ENCODE measurements at regions not wholly inside any gene's neighbourhood (a gene's known extent, or its start where the extent isn't known, plus 50 kb on each side); places are given as distances from the start of the nearest gene placed in this dataset.

GRCh38 chr5:33118761-33119415 lies 321.9 kb upstream of the TARS1 start:
- Histone ChIP-seq H3K4me1 (ENCODE audit: insufficient read depth, low read length) (no peaks in the 10 kb centered on the region), H3K27ac (ENCODE audit: low read depth in 1 of 2, low read length in 2 of 2) (no peak overlapping the region), H3K9me3 (ENCODE audit: control insufficient read depth in 1 of 2, insufficient read depth in 1 of 2, low read length in 2 of 2) (no peaks in the 10 kb centered on the region), H3K4me3 (ENCODE audit: low read length) (no peak overlapping the region), H3K36me3 (ENCODE audit: insufficient read depth, low read length) (no peaks in the 10 kb centered on the region), H3K27me3 (ENCODE audit: control insufficient read depth in 1 of 2, insufficient read depth in 2 of 2, low read length in 2 of 2) (no peaks in the 10 kb centered on the region)
- H3K27me3 Mint-ChIP-seq, result no peaks in the 10 kb centered on the region
- peaks cover 9% of the 10 kb centered on the region for H3K9me3 Mint-ChIP-seq
- no peak overlapping the region for H3K4me3 Mint-ChIP-seq
- ChIA-PET POLR2A (no interaction called here), CTCF (no interaction called here)
- no peak overlapping the region for H3K27ac Mint-ChIP-seq
- DNase-seq (no peak), ATAC-seq (ENCODE audit: poor library complexity) (no peak)
- intact Hi-C loops (cut with DNase I, micrococcal nuclease), result no loop called here
- H3K36me3 Mint-ChIP-seq (ENCODE audit: low read depth), result no peaks in the 10 kb centered on the region
- TF ChIP-seq, protein P1, sequence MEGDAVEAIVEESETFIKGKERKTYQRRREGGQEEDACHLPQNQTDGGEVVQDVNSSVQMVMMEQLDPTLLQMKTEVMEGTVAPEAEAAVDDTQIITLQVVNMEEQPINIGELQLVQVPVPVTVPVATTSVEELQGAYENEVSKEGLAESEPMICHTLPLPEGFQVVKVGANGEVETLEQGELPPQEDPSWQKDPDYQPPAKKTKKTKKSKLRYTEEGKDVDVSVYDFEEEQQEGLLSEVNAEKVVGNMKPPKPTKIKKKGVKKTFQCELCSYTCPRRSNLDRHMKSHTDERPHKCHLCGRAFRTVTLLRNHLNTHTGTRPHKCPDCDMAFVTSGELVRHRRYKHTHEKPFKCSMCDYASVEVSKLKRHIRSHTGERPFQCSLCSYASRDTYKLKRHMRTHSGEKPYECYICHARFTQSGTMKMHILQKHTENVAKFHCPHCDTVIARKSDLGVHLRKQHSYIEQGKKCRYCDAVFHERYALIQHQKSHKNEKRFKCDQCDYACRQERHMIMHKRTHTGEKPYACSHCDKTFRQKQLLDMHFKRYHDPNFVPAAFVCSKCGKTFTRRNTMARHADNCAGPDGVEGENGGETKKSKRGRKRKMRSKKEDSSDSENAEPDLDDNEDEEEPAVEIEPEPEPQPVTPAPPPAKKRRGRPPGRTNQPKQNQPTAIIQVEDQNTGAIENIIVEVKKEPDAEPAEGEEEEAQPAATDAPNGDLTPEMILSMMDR (IDR thresholded peaks at IDR 0.05), result no peak
- no peaks in the 10 kb centered on the region for H3K4me1 Mint-ChIP-seq (ENCODE audit: low read depth)

DNA sequence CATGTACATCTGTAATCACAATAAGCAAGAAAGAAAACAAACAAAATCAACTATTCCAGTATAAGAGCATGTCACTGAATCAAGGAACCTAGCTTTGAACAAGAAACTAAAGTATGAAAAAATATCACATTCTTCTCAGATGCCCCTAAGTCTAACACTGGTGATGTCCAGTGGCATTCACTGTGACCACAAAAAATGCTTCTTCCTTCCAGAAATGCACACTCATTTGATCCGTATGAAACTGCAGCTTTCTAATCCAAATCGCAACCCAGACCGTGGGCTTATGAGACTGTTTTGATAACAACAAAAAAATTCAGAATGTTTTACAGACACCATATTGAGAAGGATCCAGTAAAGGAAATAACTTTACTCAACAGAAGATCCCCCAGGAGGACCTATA lies 320.1 kb upstream of the TARS1 start:
- TF ChIP-seq, protein P1 (IDR thresholded peaks at IDR 0.05), result no peak
- Mint-ChIP-seq H3K9me3 (peaks cover 7% of the 10 kb centered on the region), H3K27ac (no peak overlapping the region), H3K36me3 (ENCODE audit: low read depth) (no peaks in the 10 kb centered on the region), H3K4me1 (ENCODE audit: low read depth) (no peaks in the 10 kb centered on the region), H3K4me3 (no peak overlapping the region), H3K27me3 (no peaks in the 10 kb centered on the region)
- Histone ChIP-seq H3K4me3 (ENCODE audit: low read length) (no peak overlapping the region), H3K27ac (ENCODE audit: low read depth in 1 of 2, low read length in 2 of 2) (no peak overlapping the region), H3K9me3 (ENCODE audit: control insufficient read depth in 1 of 2, insufficient read depth in 1 of 2, low read length in 2 of 2) (no peaks in the 10 kb centered on the region), H3K36me3 (ENCODE audit: insufficient read depth, low read length) (no peaks in the 10 kb centered on the region), H3K4me1 (ENCODE audit: insufficient read depth, low read length) (no peaks in the 10 kb centered on the region), H3K27me3 (ENCODE audit: control insufficient read depth in 1 of 2, insufficient read depth in 2 of 2, low read length in 2 of 2) (no peaks in the 10 kb centered on the region)
- ChIA-PET POLR2A (no interaction called here), CTCF (no interaction called here)
- DNase-seq, result no peak
- no peak for ATAC-seq (ENCODE audit: poor library complexity)
- intact Hi-C loops (cut with DNase I, micrococcal nuclease), result no loop called here

DNA sequence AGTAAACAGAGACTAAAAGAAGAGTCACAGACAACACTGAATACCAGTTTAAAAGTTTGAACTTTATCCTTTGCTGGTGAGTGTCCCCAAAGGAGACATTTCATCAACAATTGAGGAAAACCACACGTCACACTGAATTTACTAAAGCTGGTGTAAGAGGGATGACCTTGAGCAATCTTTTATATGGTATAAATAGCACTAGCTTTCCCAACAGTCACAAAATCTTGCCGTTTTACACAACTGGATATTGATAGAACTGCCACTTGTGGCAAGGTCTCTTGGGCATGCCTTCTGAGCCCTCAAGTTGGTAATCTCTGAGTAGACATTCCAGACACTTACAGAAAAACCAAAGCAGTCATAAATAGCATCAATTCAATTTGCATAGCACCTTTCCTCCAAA lies 311.5 kb upstream of the TARS1 start:
- Mint-ChIP-seq H3K4me3 (no peak overlapping the region), H3K4me1 (ENCODE audit: low read depth) (no peaks in the 10 kb centered on the region), H3K36me3 (ENCODE audit: low read depth) (no peaks in the 10 kb centered on the region), H3K27ac (no peak overlapping the region), H3K27me3 (no peaks in the 10 kb centered on the region), H3K9me3 (peaks cover 17% of the 10 kb centered on the region)
- intact Hi-C loops (cut with DNase I, micrococcal nuclease), result no loop called here
- Histone ChIP-seq H3K4me1 (ENCODE audit: insufficient read depth, low read length) (no peaks in the 10 kb centered on the region), H3K27me3 (ENCODE audit: control insufficient read depth in 1 of 2, insufficient read depth in 2 of 2, low read length in 2 of 2) (no peaks in the 10 kb centered on the region), H3K9me3 (ENCODE audit: control insufficient read depth in 1 of 2, insufficient read depth in 1 of 2, low read length in 2 of 2) (peaks cover 5 to 11% of the 10 kb centered on the region in 2 experiments), H3K4me3 (ENCODE audit: low read length) (no peak overlapping the region), H3K27ac (ENCODE audit: low read depth in 1 of 2, low read length in 2 of 2) (no peak overlapping the region), H3K36me3 (ENCODE audit: insufficient read depth, low read length) (no peaks in the 10 kb centered on the region)
- no peak for DNase-seq
- POLR2A ChIA-PET, result no interaction called here
- no peak for ATAC-seq (ENCODE audit: poor library complexity)
- CTCF ChIA-PET, result no interaction called here
- TF ChIP-seq, protein P1 (IDR thresholded peaks at IDR 0.05), result no peak
